GM19463 (cell line): ENCODE measurements at regions not wholly inside any gene's neighbourhood (a gene's known extent, or its start where the extent isn't known, plus 50 kb on each side); places are given as distances from the start of the nearest gene placed in this dataset.

Experiments
- ATAC-seq: cut with Tn5 transposase; IDR thresholded peaks from one replicate; pipeline ENCODE4 v1.9.1; 2021; ENCODE audit warnings: mild to moderate bottlenecking, moderate library complexity; ENCODE audit not compliant: unreplicated experiment

DNA sequence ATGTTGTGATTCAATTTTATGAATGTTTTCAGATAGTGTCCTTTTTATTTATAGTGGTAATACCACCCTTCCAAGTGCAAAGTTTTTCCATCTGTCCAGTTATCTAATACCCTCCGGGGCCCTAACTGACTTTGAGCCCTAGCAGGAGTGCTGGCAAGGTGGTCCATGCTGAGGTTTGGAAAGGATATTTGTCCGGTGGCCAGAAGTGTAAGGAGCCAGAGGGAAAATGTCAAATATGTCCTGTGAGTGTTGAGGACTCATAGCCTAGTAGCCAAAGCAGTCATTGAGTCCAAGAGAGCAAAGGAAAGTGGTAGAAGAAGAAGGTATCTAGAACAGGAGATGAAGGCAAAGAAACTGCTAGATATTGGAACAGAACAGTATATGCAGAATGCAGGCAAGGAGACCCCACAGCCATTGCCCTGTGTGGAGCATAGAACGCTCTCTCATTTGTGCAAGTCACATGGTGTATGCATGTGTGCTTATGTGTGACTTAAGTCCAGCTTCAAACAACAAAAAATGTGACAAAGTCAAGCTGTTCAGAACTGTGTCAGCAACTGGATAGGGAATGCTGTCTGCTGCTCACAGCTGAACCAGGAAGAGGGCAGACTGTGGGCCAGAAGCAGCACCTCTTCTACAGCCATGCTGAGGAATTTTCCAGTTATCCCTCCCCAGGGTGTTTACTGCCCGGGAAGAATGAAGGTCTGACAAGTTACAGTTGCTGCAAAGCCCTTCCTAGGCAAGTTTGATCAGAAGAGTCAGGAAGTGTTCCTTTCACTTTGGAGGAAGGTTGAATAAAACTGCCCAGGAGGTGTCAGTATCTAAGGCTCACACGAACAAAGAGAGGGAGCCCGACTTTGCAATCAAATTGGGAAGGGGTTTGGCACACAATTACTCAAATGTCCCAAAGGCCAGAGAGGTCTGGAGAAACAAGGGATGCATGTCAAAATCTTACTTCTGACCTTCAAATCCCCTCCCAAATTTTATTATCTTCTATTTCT is 463.3 kb upstream of the DMAC1 start:
- ATAC-seq = no peak

DNA sequence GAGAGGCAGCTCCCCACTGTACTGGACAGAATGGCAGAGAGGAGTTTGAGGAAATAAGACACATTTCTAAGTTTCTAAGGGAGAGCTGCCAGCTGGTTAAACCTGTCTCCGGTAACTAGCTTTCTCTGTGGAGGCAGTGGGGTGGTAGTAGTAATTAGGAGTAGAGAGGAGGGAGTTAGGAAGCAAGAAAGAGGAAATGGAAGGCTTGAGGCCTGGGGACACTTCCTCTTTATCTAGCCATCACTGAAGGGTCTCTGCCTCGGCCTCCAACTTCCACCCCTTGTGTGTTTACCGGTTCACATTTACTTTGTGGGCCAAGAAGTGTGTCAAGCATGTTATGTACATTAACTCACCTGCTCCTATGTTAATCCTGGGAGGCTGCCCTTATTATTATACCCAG is 462.2 kb upstream of the DMAC1 start:
- no peak for ATAC-seq

DNA sequence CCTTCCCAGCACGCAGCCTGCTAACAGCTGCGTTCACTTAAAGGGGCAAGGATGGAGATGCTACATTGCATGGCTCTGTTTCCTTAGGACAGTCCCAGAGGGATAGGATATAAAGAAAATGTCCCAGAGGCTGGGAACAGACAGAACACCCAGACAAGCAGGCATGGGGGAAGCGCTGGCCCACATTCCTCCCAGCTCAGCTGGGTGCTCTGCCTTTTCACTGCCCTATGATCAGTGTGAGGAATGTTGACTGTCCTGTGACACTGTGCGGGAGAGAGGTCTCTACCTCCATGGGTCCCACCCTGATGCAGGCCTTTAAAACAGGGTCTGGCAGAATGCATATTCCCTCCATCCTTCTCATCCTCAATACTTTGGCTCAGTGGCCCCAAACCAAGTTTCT is 459.4 kb upstream of the DMAC1 start:
- ATAC-seq = no peak

DNA sequence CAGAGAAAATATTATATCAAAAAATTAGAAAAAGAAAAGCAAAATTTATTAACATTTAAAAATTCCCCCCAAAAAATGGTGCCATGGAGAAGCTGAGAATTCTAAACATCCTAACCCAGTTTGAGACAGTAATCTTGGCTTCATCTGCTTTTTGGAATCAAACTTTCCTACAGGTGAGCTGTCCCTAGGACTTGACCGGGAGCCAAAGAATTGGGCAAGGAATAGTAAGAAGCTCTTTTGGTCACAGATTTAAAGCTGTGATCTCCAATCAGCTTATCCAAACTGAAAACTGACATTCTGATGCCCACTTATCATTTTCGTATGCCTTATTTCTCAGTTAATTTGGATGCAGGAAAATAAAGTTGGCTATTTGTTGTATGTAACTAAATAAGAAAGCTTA is 457.3 kb upstream of the DMAC1 start:
- no peak for ATAC-seq

DNA sequence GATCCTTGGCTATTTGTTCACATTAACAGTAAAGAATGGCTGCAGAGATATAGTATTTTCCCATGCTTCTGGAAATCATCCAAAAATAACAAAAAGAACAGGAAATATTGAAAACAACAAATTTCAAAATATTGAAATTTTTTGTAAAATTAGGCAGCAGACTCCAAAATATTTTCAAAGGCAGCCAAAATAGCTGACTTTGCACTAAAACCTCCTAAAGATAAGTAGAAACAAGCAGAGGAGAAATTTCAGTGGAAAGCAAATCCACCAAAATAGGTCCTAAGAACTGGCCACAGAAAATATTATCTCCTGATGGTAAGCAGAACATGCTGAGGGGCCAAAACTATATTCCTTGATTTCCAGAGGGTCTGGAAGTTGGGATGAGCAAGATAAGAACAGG is 456.3 kb upstream of the DMAC1 start:
- ATAC-seq = no peak

DNA sequence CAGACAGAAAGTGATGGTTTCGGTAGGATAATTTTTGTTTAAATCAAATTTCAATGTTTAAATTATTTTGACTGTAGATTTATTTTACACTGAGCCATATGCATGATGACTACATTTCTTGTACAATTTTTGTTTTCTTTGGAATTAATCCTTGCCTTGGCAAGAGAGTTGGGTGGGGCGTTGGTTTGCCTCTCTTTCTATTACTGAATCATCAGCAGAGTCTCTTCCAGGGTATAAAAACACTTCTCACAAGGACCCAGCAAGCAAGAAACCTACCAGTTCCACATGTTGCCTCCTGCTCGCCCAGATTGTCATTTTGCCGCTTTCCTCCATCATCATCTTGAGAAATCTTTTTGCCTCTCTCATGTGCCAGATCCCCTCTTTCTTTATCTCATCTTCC is 455.0 kb upstream of the DMAC1 start:
- no peak for ATAC-seq

DNA sequence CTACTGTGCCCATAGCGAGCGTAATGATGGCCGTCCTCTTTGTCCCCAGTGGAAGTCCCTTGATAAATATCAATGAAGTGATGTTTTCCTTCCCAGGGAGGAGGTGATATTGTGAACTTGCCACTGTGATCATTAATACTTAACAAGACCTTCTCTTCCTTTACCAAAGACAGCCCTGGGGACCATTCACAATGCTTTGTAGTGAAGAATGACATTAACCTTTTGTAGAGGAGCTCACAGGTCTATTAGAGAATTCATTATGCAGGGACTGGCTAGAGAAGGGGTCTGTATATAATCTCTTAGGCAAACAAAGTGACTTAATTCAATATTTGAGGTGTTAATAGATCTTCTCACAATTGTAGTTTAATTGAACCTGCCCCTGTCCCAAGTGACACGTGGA is 452.9 kb upstream of the DMAC1 start:
- no peak for ATAC-seq

DNA sequence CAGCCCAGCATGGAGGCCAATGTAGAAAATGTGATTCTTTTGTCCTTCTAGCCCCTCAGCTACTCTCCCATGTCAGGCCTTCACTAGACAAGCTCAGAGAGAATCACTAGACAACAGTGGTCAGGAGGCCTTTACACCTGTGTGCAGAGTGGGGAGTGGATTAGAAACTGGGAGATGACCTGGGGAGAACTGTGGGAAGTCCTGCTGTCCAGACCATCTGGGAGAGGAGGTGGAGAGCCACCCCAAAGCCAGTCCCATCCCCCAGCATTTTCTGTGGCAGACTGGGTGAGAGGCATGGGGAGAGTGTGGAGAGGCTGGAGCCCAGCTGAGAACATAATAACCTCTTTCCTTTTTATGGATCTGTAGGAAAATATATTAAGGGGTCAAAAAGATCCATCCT is 452.0 kb upstream of the DMAC1 start:
- no peak for ATAC-seq

DNA sequence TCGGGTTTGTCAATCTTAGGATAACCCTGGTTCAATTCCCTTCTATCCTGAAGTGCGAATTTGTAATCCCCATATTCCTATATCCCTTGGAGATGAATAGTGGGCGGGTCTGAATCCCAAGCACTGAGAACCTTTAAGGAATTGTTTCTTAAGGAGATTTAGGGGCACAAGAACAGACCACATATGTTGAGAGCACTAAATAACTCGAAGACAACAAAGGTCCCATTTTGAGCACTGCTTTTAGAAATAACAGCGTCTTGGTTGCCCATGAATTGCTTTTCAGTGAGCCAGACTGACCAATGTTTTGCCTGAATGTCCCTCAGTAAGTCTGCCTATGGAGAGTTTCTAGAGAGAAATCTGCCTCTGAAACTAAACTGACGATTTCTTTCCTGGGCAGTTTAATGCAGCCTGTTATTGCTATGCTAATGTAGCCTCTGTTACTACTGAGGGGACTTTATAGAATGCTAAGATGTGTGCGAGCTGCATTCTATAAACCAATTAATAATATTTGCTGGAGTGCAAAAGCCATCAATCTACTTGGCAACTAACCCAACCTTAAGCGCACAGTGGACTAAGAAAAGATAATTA is 445.0 kb upstream of the DMAC1 start:
- ATAC-seq = no peak

DNA sequence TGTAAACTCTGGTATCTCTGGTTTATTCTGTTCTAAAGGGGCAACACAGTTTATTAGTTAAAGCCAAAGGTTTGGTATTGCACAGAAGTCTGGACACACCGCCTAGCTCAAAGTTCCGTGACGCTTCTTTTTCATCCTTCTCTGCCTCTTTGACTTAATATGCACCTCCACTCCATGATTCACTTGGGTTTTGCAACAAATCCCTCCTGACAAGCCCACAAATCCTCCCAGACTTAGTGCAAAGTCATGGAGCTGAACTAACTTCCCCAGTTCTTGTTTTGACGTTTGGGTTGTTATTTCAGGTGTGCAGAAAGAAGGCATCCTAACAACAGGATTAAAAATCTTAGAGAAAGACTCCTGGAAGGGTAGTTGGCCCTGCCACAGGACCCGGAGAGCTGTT is 441.6 kb upstream of the DMAC1 start:
- ATAC-seq = no peak

DNA sequence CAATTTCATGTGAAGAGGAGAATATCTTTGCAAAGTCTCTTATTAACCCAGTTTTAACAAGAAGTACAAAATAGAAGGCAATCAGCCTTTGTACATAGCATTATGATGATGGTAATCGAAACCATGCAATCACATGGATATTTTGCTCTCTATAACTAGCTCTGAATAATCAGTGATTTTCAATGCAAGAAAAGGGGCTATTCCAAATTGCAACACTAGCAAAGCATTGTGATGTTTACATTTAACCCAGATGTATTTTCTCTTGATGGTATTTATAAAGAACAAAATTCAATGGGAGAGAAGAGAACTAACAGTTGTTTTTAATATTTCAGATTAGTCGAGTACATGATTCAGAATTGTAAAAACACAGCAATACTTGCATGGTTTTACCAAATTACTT is 437.5 kb upstream of the DMAC1 start:
- no peak for ATAC-seq

DNA sequence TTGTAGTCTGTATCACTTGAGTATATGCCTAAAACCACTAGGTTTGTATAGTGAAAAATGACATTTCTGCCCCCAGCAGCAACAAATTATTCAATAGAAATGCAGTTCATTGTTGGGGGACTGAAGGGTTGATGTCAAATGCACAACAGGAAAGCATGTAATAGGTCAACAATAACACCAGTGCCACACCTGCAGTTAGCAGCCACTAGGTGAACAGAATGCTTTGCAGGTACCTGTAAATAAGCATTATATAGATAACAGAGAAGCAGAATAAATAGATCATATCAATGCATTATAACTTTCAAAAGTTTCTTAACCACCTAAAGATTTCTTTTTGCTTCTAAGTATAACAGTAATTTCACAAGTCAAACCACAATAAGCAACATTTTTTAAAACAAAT is 435.9 kb upstream of the DMAC1 start:
- no peak for ATAC-seq

DNA sequence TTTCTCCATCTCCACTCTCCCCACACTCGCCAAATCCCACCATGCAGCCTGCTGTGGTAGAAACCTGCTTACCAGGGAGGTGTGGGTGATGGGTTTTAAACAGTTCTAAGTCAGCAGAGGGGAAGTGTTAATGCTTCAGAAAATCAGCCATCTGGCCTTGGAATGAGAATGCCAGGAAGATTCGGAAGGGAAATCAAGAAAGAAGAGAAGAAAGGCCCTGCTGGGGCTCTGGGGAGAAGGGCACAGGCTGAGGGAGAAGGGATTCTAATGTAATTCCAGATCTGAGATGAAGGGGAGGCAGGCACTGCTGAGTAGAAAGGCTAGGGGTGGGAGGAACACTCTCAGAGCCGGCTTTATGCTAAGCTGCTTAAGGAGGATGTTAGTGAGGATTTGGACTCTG is 434.7 kb upstream of the DMAC1 start:
- no peak for ATAC-seq

DNA sequence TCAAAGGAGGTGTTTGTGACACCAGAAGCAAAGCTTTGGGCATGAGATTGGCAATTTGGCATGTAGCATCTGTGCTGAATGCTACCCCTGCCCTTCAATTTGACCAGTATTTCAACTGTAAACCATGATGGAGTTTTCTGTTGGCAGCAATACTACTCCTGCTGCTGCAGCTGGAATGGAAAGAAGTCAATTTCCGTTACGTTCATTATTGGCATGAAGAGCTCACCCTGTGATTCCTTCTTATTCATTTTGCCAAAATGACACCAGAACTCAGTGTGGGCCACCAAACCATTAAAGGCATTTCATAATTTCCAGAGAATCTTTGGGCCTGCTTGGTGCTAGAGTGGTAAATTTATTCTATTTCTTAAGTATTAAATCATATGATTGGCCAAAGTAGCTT is 433.1 kb upstream of the DMAC1 start:
- no peak for ATAC-seq

DNA sequence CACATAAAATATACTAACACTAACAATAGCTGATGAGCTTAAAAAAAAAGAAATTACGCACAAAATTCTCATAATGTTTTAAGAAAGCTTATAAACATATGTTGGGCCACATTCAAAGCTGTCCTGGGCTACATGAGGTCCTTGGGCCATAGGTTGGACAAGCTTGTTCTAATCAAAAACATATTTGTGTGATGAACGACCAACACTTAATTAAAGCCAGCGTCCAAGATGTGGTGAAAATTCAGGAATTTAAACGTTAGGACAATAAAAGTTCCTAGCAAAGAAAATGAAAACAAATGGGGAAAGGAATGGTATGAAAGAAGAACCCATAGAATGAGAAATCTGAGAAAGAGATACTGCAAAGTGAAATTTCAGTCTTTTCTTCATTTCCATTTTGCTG is 429.6 kb upstream of the DMAC1 start:
- no peak for ATAC-seq

DNA sequence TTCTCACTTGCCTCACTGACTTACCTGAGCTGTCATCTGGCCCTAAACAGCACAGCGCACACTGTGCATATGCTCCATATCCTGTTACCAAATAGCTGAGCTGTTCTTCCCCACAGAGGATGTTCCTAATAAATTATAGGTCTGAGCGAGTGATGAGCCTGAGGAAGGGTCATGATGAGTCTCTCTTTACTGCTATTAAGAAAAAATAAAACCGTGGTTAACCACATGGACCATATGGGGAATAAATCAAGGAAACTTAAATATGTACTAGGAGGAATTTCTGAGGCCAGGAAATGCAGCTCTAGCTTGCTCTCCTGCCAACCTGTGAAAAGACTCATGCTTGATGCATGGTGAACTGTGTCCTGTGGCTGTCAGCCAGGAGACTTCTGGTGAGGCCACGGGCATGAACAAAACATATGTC is 424.8 kb upstream of the DMAC1 start:
- ATAC-seq = no peak

DNA sequence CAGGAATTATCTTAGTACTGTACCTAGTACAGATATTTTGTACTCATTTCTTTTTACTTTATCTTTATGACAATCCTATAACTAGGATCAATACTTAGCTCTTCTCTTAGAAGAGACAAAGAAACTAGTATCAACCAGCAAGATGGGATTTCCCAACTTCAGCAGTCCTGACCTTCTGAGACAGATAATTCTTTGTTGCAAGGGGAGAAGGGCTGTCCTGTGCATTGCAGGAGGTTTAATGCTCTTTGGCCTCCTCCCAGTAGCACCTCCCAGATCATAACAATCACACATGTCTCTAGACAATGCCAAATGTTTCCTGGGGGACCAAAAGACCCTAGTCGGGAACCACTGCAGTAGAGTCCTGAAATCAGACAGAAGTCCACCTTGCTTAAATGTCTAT is 424.3 kb upstream of the DMAC1 start:
- no peak for ATAC-seq

DNA sequence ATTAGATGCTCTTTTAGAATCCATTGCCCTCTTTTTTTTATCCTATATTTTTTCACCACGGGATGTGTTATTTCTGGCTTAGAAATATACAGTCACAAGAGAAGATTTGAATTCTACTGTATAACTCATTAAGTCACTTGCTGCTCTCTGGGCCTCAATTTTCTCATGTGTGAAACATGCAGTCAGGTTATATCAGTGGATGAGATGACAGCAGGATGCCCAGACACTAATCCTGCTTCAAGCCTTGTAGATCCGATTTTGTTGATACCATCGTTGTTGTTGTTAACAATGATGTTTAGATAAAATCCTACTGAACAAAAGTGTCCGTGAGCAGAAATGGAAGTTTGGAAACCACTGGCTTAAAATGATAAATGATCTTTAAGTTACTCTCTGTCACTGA is 421.9 kb upstream of the DMAC1 start:
- no peak for ATAC-seq

DNA sequence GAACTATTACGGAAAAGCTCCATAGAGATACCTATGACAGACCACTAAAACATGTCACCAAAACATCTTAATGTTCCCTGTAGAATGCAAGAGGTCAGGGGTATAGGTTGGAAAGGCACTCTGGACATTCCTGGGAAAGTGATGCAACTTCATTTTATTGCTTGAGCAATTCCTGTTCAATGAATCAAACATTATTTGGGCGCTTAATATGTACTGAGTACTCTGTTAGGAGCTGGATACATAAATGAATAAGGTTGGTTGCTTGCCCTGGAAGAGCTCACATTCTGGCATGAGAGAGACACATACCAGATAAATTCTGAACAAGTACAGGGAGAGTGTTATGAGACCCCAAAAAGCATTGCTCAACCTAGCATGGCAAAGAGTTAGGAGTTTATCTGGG is 408.9 kb upstream of the DMAC1 start:
- no peak for ATAC-seq

DNA sequence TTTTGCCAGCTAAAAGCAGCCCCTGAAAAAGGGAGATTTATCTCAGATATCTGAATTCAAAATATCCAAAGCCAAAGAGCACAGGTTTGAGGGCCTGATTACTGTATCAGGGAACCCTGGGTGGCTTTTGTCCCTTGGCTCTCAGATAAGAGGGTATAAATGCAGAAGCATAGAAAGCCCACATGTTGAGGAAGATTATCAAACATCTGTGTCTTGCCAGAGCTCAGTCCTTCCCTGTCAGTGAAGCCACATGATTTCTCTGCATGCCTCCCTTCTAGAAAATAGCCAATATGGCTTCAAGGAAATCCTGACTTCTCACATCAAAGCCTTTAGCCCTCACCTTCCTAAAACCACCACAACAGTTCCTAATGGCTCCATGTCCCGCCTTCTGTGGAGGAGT is 408.0 kb upstream of the DMAC1 start:
- no peak for ATAC-seq

DNA sequence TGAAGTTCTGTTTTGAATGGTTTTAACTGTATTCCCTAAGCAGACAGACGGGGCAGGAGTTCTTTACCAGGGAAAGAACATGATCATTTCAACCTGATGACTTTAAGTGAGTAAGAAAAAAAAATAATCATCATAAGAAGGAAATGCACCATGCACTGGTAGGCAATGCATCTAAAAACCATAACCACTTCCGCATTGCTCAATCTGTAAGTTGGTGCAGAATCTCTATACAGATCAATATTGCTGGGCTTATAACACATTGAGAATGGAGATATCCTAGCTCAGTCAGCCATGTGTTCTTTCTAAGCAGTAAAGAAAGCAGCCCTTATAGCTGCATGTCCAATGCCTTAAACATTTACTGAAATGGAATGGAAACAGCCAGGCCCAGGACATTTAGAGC is 407.1 kb upstream of the DMAC1 start:
- no peak for ATAC-seq

DNA sequence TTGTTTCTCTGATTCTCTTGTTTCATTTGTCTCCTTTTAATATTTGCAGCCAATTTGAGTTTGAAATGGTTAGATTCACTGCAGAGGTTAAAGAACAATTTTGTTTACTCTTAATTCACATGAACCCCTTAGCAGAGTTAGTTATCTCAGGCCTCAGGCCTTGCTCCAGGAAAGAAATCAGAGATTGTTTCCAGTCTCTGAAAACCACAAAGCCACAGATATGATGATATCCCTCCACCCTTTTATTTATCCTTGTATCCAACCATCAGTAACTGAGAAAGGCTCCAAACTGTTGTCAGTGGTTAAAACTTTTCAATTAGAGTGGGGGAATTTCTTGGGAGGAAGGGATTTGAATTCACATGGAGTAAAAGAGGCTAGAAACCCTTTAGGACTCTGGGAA is 406.0 kb upstream of the DMAC1 start:
- no peak for ATAC-seq

DNA sequence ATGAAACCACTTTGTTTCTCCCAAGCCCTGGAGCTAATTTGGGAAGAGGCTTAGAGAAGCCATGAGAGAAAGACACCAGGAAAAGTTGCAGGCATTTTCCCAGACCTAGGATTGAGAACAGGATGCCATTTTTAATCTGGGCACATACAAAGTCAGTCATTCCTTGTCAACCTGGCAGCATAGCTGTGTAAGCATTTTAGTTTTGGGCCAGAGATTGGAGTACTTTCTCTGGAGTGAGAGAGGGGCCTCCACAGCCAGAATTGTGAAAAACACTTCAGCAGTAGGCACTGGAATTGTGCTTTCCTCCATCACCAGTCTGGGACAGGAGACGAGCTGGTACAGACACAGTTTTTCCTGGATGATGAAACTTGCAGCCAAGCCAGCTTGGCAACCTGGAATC is 390.3 kb upstream of the DMAC1 start:
- no peak for ATAC-seq
